Osteoblast (primary cell): ENCODE measurements at regions not wholly inside any gene's neighbourhood (a gene's known extent, or its start where the extent isn't known, plus 50 kb on each side); places are given as distances from the start of the nearest gene placed in this dataset.

ENCODE experiments used
- DNase-seq: peaks from one replicate; pipeline ENCODE4 v3.0.0; 2011; ENCODE audit warnings: low spot score, mixed read lengths; ENCODE audit not compliant: insufficient read length; ENCODE audit errors: missing footprints
- H2AFZ ChIP-seq: 2 replicates; pipeline ENCODE4 v1.6.0; 2011; ENCODE audit warnings: mild to moderate bottlenecking, low read length
- H3K27ac ChIP-seq: 2 replicates; pipeline ENCODE4 v1.5.1; 2011; ENCODE audit warnings: mild to moderate bottlenecking, low read depth, low read length, moderate library complexity
- H3K27me3 ChIP-seq: 2 replicates; pipeline ENCODE4 v1.6.0; 2012; ENCODE audit warnings: mild to moderate bottlenecking, control low read depth, inconsistent platforms, low read length, moderate library complexity; ENCODE audit not compliant: insufficient read depth
- H3K36me3 ChIP-seq: 2 replicates; pipeline ENCODE4 v1.5.1; 2011; ENCODE audit warnings: mild to moderate bottlenecking, low read length, control low read depth, moderate library complexity; ENCODE audit not compliant: insufficient read depth
- H3K4me1 ChIP-seq: 2 replicates; pipeline ENCODE4 v1.5.1; 2011; ENCODE audit warnings: mild to moderate bottlenecking, low read length, control low read depth, moderate library complexity; ENCODE audit not compliant: insufficient read depth
- H3K4me2 ChIP-seq: 2 replicates; pipeline ENCODE4 v1.6.0; 2011; ENCODE audit warnings: mild to moderate bottlenecking, low read length; ENCODE audit not compliant: insufficient read depth
- H3K4me3 ChIP-seq: fragments of 200-600 bp; sonication (generic); 3 replicates; pipeline ENCODE4 v1.5.1; 2012; ENCODE audit warnings: mild to moderate bottlenecking, low read length, inconsistent platforms; ENCODE audit not compliant: insufficient read depth
- H3K79me2 ChIP-seq: 2 replicates; pipeline ENCODE4 v1.6.0; 2012; ENCODE audit warnings: mild to moderate bottlenecking, low read length, control low read depth, inconsistent platforms; ENCODE audit not compliant: insufficient read depth
- H3K9me3 ChIP-seq: 2 replicates; pipeline ENCODE4 v1.5.1; 2011; ENCODE audit warnings: low read depth, low read length, control low read depth
- H4K20me1 ChIP-seq: 2 replicates; pipeline ENCODE4 v1.6.0; 2012; ENCODE audit warnings: mild to moderate bottlenecking, low read length, control low read depth; ENCODE audit not compliant: insufficient read depth
- CTCF ChIP-seq: IDR thresholded peaks from 2 replicates; pipeline ENCODE4 v1.5.1; 2011; ENCODE audit warnings: mild to moderate bottlenecking, low read depth, low read length, moderate library complexity; ENCODE audit errors: extremely low read depth

GRCh38 chr7:63023182-63023787, 975.4 kb upstream of the ZNF722 start:
- no peak overlapping the region for H3K4me3 ChIP-seq
- no peak for TF ChIP-seq CTCF
- no peak for DNase-seq
- no peak overlapping the region for H2AFZ ChIP-seq
- no peaks in the 10 kb centered on the region for H3K9me3 ChIP-seq
- H3K4me1 ChIP-seq: no peaks in the 10 kb centered on the region
- no peaks in the 10 kb centered on the region for H3K27me3 ChIP-seq
- no peaks in the 10 kb centered on the region for H3K36me3 ChIP-seq
- H4K20me1 ChIP-seq: no peaks in the 10 kb centered on the region
- H3K4me2 ChIP-seq: no peak overlapping the region
- H3K79me2 ChIP-seq: no peaks in the 10 kb centered on the region
- no peak overlapping the region for H3K27ac ChIP-seq

GRCh38 chr7:63024446-63024845, 974.2 kb upstream of the ZNF722 start:
- H4K20me1 ChIP-seq: no peaks in the 10 kb centered on the region
- no peaks in the 10 kb centered on the region for H3K27me3 ChIP-seq
- no peaks in the 10 kb centered on the region for H3K36me3 ChIP-seq
- no peak for DNase-seq
- no peak overlapping the region for H3K4me2 ChIP-seq
- no peak for TF ChIP-seq CTCF
- H2AFZ ChIP-seq: no peak overlapping the region
- no peak overlapping the region for H3K27ac ChIP-seq
- H3K9me3 ChIP-seq: no peaks in the 10 kb centered on the region
- no peak overlapping the region for H3K4me3 ChIP-seq
- H3K79me2 ChIP-seq: no peaks in the 10 kb centered on the region
- no peaks in the 10 kb centered on the region for H3K4me1 ChIP-seq

- no peaks in the 10 kb centered on the region for H3K36me3 ChIP-seq
- no peak overlapping the region for H3K27ac ChIP-seq
- H3K4me1 ChIP-seq: no peaks in the 10 kb centered on the region
- H3K79me2 ChIP-seq: no peaks in the 10 kb centered on the region
- H3K9me3 ChIP-seq: no peaks in the 10 kb centered on the region
- TF ChIP-seq CTCF: no peak
- H3K4me2 ChIP-seq: no peak overlapping the region
- no peak for DNase-seq
- H4K20me1 ChIP-seq: no peaks in the 10 kb centered on the region
- H3K4me3 ChIP-seq: no peak overlapping the region
- H2AFZ ChIP-seq: no peak overlapping the region
- no peaks in the 10 kb centered on the region for H3K27me3 ChIP-seq
Observed at GRCh38 chr7:63025815-63026214, 972.8 kb upstream of the ZNF722 start.

GRCh38 chr7:63027075-63027474, 971.6 kb upstream of the ZNF722 start:
- no peaks in the 10 kb centered on the region for H3K79me2 ChIP-seq
- H4K20me1 ChIP-seq: no peaks in the 10 kb centered on the region
- no peaks in the 10 kb centered on the region for H3K36me3 ChIP-seq
- no peaks in the 10 kb centered on the region for H3K9me3 ChIP-seq
- H3K4me3 ChIP-seq: no peak overlapping the region
- no peaks in the 10 kb centered on the region for H3K4me1 ChIP-seq
- H2AFZ ChIP-seq: no peak overlapping the region
- TF ChIP-seq CTCF: no peak
- H3K4me2 ChIP-seq: no peak overlapping the region
- H3K27ac ChIP-seq: no peak overlapping the region
- DNase-seq: no peak
- no peaks in the 10 kb centered on the region for H3K27me3 ChIP-seq
